Caco-2 (cell line): ENCODE measurements at regions not wholly inside any gene's neighbourhood (a gene's known extent, or its start where the extent isn't known, plus 50 kb on each side); places are given as distances from the start of the nearest gene placed in this dataset.

Source experiments
- BruUV-seq: library from RNA; stranded (reverse); fragments of 400-500 nt; replicated peaks from 2 replicates; lab custom pipeline; 2021; lab: Mats Ljungman, UMichigan
- CTCF ChIA-PET: fragments of 300-600 bp; sonication (Branson Sonifier 250); formaldehyde crosslinking; loops from one replicate; lab custom pipeline; 2022; ENCODE audit warnings: antibody characterized with exemption; lab: Charles Lee
- POLR2A ChIA-PET: fragments of 300-600 bp; sonication (Branson Sonifier 250); formaldehyde crosslinking; loops from one replicate; lab custom pipeline; 2022; ENCODE audit warnings: antibody characterized with exemption; lab: Charles Lee
- DNase-seq, 2 experiments: peaks; one replicate each; pipeline versions ENCODE4 v3.0.0 to v3.0.0-alpha.2; 2020 to 2022
- H3K27me3 ChIP-seq: replicated peaks from 2 replicates; pipeline ENCODE4 v1.6.0; 2011; ENCODE audit warnings: low read length; ENCODE audit not compliant: control insufficient read depth, insufficient read depth
- H3K36me3 ChIP-seq: 2 replicates; pipeline ENCODE4 v1.5.1; 2011; ENCODE audit warnings: low read length; ENCODE audit not compliant: control insufficient read depth, insufficient read depth
- H3K4me1 ChIP-seq: fragments of 250-450 bp; sonication (Bioruptor Pico); 2 replicates; pipeline ENCODE4 v1.5.1; 2020; ENCODE audit warnings: mild to moderate bottlenecking
- H3K4me3 ChIP-seq: 2 replicates; pipeline ENCODE4 v1.5.1; 2011; ENCODE audit warnings: low read depth, mild to moderate bottlenecking, control low read depth, low read length
- H3K9me3 ChIP-seq: fragments of 250-450 bp; sonication (Bioruptor Pico); 2 replicates; pipeline ENCODE4 v1.5.1; 2020; ENCODE audit warnings: mild to moderate bottlenecking, moderate library complexity
- H3K27ac Mint-ChIP-seq: one replicate; pipeline ENCODE4 v1.8.0; 2022; ENCODE audit warnings: mixed read lengths; ENCODE audit not compliant: unreplicated experiment
- H3K27me3 Mint-ChIP-seq: one replicate; pipeline ENCODE4 v1.8.0; 2022; ENCODE audit warnings: mixed read lengths; ENCODE audit not compliant: insufficient read depth, unreplicated experiment
- H3K36me3 Mint-ChIP-seq: one replicate; pipeline ENCODE4 v1.8.0; 2022; ENCODE audit warnings: mild to moderate bottlenecking, mixed read lengths; ENCODE audit not compliant: insufficient read depth, unreplicated experiment
- H3K4me1 Mint-ChIP-seq: one replicate; pipeline ENCODE4 v1.8.0; 2022; ENCODE audit warnings: low read depth, mixed read lengths; ENCODE audit not compliant: unreplicated experiment
- H3K4me3 Mint-ChIP-seq: one replicate; pipeline ENCODE4 v1.8.0; 2022; ENCODE audit warnings: mild to moderate bottlenecking, moderate library complexity, mixed read lengths; ENCODE audit not compliant: unreplicated experiment
- H3K9me3 Mint-ChIP-seq: one replicate; pipeline ENCODE4 v1.8.0; 2022; ENCODE audit warnings: mixed read lengths; ENCODE audit not compliant: unreplicated experiment
- CTCF ChIP-seq, 2 experiments: fragments of 200-600 bp in 1 of 2; IDR thresholded peaks; 1 replicate in 1 of 2; 2 replicates in 1 of 2; pipeline versions ENCODE4 v1.5.1 to v1.8.0; 2011 to 2022; ENCODE audit warnings: antibody characterized with exemption in 1 of 2, control low read depth in 1 of 2, inconsistent platforms in 1 of 2, low read depth in 1 of 2, low read length in 1 of 2, mild to moderate bottlenecking in 1 of 2, moderate library complexity in 1 of 2; ENCODE audit not compliant: insufficient read depth in 1 of 2, severe bottlenecking in 1 of 2, unreplicated experiment in 1 of 2
- intact Hi-C: fragments of 100-400 bp; cut with micrococcal nuclease; formaldehyde crosslinking; loops from one replicate; pipeline ENCODE4 v1.10.0; 2022; ENCODE audit not compliant: unreplicated experiment

- H3K36me3 ChIP-seq: no peaks in the 10 kb centered on the region
- Mint-ChIP-seq H3K27me3 (peaks cover 11% of the 10 kb centered on the region), H3K4me1 (no peaks in the 10 kb centered on the region), H3K27ac (no peak overlapping the region), H3K36me3 (no peaks in the 10 kb centered on the region), H3K9me3 (no peaks in the 10 kb centered on the region), H3K4me3 (no peak overlapping the region)
- TF ChIP-seq CTCF (IDR thresholded peaks at IDR 0.05; ENCODE audit: insufficient read depth in 1 of 2, low read depth in 1 of 2, low read length in 1 of 2, severe bottlenecking in 1 of 2, unreplicated experiment in 1 of 2): no peak
- no peaks in the 10 kb centered on the region; the same call in 1 of the 2 replicates for H3K27me3 ChIP-seq
- ChIA-PET CTCF (no interaction called here), POLR2A (no interaction called here)
- BruUV-seq: no TSS peak
- intact Hi-C loops: no loop called here
- H3K9me3 ChIP-seq: no peaks in the 10 kb centered on the region
- no peak overlapping the region for H3K4me3 ChIP-seq
- no peaks in the 10 kb centered on the region for H3K4me1 ChIP-seq
- DNase-seq: no peak
Observed at GRCh38 chr13:74324338-74324737, 190.1 kb upstream of the KLF12 start.

GRCh38 chr13:74322562-74322961 is 188.4 kb upstream of the KLF12 start:
- no peaks in the 10 kb centered on the region for H3K9me3 ChIP-seq
- no peaks in the 10 kb centered on the region for H3K4me1 ChIP-seq
- H3K36me3 ChIP-seq: no peaks in the 10 kb centered on the region
- DNase-seq: no peak
- ChIA-PET POLR2A (no interaction called here), CTCF (no interaction called here)
- no peak for TF ChIP-seq CTCF (IDR thresholded peaks at IDR 0.05; ENCODE audit: insufficient read depth in 1 of 2, low read depth in 1 of 2, low read length in 1 of 2, severe bottlenecking in 1 of 2, unreplicated experiment in 1 of 2)
- Mint-ChIP-seq H3K27ac (no peak overlapping the region), H3K4me3 (no peak overlapping the region), H3K36me3 (no peaks in the 10 kb centered on the region), H3K4me1 (no peaks in the 10 kb centered on the region), H3K9me3 (no peaks in the 10 kb centered on the region), H3K27me3 (peaks cover 11% of the 10 kb centered on the region)
- no peaks in the 10 kb centered on the region; the same call in 1 of the 2 replicates for H3K27me3 ChIP-seq
- intact Hi-C loops: no loop called here
- BruUV-seq: no TSS peak
- H3K4me3 ChIP-seq: no peak overlapping the region

- no peaks in the 10 kb centered on the region for H3K4me1 ChIP-seq
- no peaks in the 10 kb centered on the region for H3K36me3 ChIP-seq
- BruUV-seq: no TSS peak
- no peaks in the 10 kb centered on the region for H3K27me3 ChIP-seq
- CTCF ChIA-PET: no interaction called here
- H3K27ac Mint-ChIP-seq: no peak overlapping the region
- H3K4me3 Mint-ChIP-seq: no peak overlapping the region
- no peaks in the 10 kb centered on the region for H3K4me1 Mint-ChIP-seq
- POLR2A ChIA-PET: no interaction called here
- H3K4me3 ChIP-seq: no peak overlapping the region
- peaks cover 14% of the 10 kb centered on the region for H3K27me3 Mint-ChIP-seq
- no peaks in the 10 kb centered on the region for H3K36me3 Mint-ChIP-seq
- no peaks in the 10 kb centered on the region for H3K9me3 ChIP-seq
- no peak for DNase-seq
- no peak for TF ChIP-seq CTCF (IDR thresholded peaks at IDR 0.05; ENCODE audit: insufficient read depth in 1 of 2, low read depth in 1 of 2, low read length in 1 of 2, severe bottlenecking in 1 of 2, unreplicated experiment in 1 of 2)
- intact Hi-C loops: no loop called here
- no peaks in the 10 kb centered on the region for H3K9me3 Mint-ChIP-seq
Observed at GRCh38 chr13:74320282-74320681, 186.1 kb upstream of the KLF12 start.
